ENCODE measurements at regions not wholly inside any gene's neighbourhood (a gene's known extent, or its start where the extent isn't known, plus 50 kb on each side); places are given as distances from the start of the nearest gene placed in this dataset.
"Not testable (repeated sequence)": the region's sequence is repeated elsewhere in the genome, so short reads cannot be mapped to it uniquely, and the experiment has no call there.

DNA sequence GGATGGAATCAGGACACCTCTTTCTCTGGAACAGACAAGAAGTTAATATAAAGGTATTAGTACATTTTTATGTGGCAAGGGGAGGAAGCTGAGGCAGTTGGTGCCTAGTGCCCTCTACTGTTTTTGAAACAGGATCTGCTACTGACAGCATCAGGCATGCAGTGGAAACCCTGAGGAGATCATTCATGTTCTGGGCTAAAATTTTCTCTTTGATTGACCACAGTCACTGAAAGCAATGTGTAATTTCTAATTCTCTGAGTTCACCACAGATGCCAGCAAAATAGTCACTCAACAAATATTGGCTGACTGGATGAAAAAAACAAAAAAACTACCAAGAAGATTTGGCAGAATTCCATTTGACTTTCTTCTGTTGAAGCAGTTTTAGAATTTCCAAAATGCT lies 71.0 kb upstream of the SRRM3 start:
- H3K9me3 ChIP-seq; H3K4me3 ChIP-seq; H3K27me3 ChIP-seq; intact Hi-C loops (cut with DNase I); H3K36me3 ChIP-seq; DNase-seq: not testable (repeated sequence)
- peaks cover 0 to 17% (median 2%) of the 10 kb centered on the region in 4 donors for H3K4me1 ChIP-seq
- ATAC-seq: peak; percentile 24 to 69 (median 43)
- peak overlapping the region in 1 of 3 donors; percentile 0 for H3K27ac ChIP-seq
- TF ChIP-seq, protein P1, sequence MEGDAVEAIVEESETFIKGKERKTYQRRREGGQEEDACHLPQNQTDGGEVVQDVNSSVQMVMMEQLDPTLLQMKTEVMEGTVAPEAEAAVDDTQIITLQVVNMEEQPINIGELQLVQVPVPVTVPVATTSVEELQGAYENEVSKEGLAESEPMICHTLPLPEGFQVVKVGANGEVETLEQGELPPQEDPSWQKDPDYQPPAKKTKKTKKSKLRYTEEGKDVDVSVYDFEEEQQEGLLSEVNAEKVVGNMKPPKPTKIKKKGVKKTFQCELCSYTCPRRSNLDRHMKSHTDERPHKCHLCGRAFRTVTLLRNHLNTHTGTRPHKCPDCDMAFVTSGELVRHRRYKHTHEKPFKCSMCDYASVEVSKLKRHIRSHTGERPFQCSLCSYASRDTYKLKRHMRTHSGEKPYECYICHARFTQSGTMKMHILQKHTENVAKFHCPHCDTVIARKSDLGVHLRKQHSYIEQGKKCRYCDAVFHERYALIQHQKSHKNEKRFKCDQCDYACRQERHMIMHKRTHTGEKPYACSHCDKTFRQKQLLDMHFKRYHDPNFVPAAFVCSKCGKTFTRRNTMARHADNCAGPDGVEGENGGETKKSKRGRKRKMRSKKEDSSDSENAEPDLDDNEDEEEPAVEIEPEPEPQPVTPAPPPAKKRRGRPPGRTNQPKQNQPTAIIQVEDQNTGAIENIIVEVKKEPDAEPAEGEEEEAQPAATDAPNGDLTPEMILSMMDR (IDR thresholded peaks at IDR 0.05): peak in 3 of 4 donors; percentile 43 to 53 (median 52)

DNA sequence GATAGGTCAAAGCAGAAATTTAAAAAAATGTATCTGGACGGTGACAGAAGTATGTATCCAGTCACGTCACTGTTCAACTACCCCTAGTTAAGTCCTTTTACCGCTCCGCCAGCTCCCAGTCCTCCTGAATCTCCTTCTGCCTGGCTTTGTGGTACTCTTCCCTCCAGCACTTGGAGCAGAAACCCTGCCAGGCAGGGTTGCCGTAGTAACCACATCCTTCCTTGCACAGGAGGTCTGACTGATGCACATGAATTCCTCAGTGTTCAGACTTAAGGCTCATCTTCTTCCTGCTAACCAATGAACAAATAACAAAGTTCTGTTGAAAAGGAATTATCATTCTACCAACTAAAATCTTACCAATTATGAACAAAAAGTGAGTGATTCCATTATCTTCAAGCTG lies 69.8 kb upstream of the SRRM3 start:
- WGBS (ENCODE audit: insufficient coverage, low coverage, low lambda C conversion rate, missing lambda C conversion rate): 75% methylated on average over 5 of the region's 5 CpGs
- H3K9me3 ChIP-seq; H3K27ac ChIP-seq; H3K4me1 ChIP-seq; ATAC-seq; H3K27me3 ChIP-seq; H3K36me3 ChIP-seq; H3K4me3 ChIP-seq; intact Hi-C loops (cut with DNase I); DNase-seq: not testable (repeated sequence)

DNA sequence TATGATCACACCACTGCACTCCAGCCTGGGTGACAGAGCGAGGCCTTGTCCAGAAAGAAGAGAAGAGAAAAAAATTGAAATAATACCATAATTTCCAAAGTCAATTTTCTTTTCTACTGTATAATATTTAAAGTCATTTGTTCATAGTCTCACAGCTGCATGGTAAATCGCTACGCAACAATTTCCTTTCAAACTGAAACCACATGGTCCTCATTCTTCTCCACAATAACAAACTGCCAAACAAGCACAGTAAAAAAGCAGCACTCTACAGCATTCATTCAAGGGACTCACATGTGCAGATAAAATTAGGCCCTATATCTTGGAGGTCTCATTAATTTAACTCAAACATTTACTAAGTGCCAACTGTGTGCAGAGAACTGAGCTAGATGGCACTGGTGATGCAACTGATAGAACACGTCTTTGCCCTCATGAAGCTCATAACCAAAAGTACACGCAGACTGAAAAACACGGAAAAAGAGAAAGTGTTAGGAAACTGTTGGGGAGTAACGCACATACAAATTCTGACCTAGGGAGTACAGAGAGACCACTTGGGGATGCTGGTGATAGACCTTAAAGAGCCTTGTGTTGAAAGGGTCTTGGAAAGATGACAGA lies 68.4 kb upstream of the SRRM3 start:
- H3K27ac ChIP-seq: peak overlapping the region; percentile 16 to 84 (median 82)
- H3K27me3 ChIP-seq: no peaks in the 10 kb centered on the region
- no peaks in the 10 kb centered on the region for H3K9me3 ChIP-seq
- TF ChIP-seq POLR2A (IDR thresholded peaks at IDR 0.05): peak; percentile 62
- TF ChIP-seq, protein P1 (IDR thresholded peaks at IDR 0.05): no peak
- WGBS (ENCODE audit: insufficient coverage, low coverage, low lambda C conversion rate, missing lambda C conversion rate): 44% methylated on average over 6 of the region's 7 CpGs
- ATAC-seq: peak; percentile 50 to 63 (median 62)
- DNase-seq: no peak
- peak overlapping the region in 2 of 3 donors; percentile 46 to 55 for H3K4me3 ChIP-seq
- peaks cover 0 to 5% (median 0%) of the 10 kb centered on the region in 4 donors for H3K4me1 ChIP-seq
- intact Hi-C loops (cut with DNase I): no loop called here
- H3K36me3 ChIP-seq: no peaks in the 10 kb centered on the region

DNA sequence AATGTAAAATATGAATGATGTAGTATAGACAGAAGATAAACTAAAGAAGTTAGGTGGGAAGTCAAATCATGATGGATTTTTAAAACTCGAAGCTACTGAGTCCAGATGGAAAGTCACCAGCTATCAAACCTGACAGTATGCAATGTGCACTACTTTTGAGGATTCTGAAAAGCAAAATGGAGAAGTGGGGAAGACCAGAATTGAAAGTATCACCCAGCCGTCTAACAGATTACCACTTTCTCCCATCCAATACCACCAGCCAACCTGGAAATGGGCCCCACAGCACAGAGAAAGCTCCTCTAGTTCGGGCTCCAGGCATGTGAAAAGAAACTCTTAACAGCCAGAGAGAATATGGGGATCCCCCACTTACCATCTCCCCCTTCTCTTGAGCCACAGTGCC lies 67.9 kb upstream of the SRRM3 start:
- ATAC-seq (peak in 3 of 4 donors; percentile 11 to 27 (median 12)), DNase-seq (no peak)
- Histone ChIP-seq H3K27ac (peak overlapping the region; percentile 16 to 84 (median 82)), H3K27me3 (no peaks in the 10 kb centered on the region), H3K4me3 (peak overlapping the region in 2 of 3 donors; percentile 46 to 55), H3K9me3 (no peaks in the 10 kb centered on the region), H3K4me1 (peaks cover 0 to 9% (median 0%) of the 10 kb centered on the region in 4 donors), H3K36me3 (no peaks in the 10 kb centered on the region)
- 3% methylated on average over 3 of the region's 3 CpGs for WGBS (ENCODE audit: insufficient coverage, low coverage, low lambda C conversion rate, missing lambda C conversion rate)
- TF ChIP-seq POLR2A (IDR thresholded peaks at IDR 0.05): no peak
- TF ChIP-seq, protein P1 (IDR thresholded peaks at IDR 0.05): no peak
- intact Hi-C loops (cut with DNase I): no loop called here

DNA sequence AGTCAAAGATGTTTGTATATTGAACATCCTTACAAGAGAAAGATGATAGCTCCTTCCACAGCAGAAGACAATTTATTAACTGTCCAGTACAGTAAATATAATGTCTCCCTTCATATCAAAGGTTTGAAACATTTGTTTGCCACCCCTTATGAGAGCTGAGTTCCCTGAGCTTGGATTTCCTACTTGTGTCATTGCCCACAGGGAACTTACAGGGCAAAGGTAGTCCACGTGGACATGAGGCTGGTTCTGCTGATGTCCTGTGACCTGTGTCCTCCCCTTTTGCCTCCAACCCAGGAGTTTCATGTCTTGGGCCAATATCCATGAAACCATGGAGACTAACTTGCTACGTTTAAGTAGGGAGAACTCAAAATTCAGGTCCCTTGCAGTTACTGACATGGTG lies 66.4 kb upstream of the SRRM3 start:
- Histone ChIP-seq H3K27ac (peak overlapping the region; percentile 45 to 84 (median 82)), H3K4me1 (peaks cover 0 to 10% (median 0%) of the 10 kb centered on the region in 4 donors), H3K4me3 (peak overlapping the region in 2 of 3 donors; percentile 46 to 55)
- DNase-seq (peak; percentile 27 to 86 (median 65)), ATAC-seq (peak; percentile 75 to 90 (median 82))
- H3K36me3 ChIP-seq; intact Hi-C loops (cut with DNase I); H3K9me3 ChIP-seq; H3K27me3 ChIP-seq: not testable (repeated sequence)
- WGBS (ENCODE audit: insufficient coverage, low coverage, low lambda C conversion rate, missing lambda C conversion rate): 32% methylated on average over 2 of the region's 2 CpGs
- peak; percentile 91 for TF ChIP-seq POLR2A (IDR thresholded peaks at IDR 0.05)

DNA sequence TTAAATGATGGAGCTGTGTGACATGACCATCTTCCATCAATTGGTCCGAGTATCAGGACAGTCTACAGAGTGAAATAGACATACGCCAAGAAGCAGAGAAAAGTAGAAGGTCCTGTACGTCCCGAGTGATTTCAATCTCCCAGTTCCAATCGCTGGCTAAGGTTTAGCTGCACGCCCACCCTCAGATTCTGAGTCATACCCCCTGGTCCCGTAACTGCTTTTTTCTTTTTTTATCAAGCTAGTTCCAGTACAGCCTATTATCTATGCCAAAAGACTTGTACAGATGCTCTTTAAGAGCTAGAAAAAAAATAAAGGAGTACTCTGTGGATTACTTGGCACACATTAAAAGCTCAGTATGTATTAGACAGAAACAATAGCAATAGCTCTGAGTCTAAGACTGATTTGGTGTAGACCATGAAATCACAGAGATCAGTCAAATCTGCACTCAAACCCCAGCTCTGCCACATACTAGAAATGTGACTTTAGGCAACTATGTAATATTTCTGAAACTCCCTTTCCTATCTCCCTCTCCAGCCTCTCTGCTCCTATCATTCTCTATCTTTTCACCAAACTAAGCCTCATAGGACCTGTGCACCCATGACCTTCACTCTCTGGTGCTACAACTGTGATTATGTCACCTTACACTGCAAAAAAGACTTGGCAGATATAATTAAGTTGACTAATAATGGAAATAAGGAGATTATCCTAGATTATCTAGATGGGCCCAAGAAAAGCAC lies 63.0 kb upstream of the SRRM3 start:
- H3K4me3 ChIP-seq; intact Hi-C loops (cut with DNase I); H3K27ac ChIP-seq; DNase-seq; H3K27me3 ChIP-seq; H3K36me3 ChIP-seq; H3K9me3 ChIP-seq: not testable (repeated sequence)
- ATAC-seq: peak in 3 of 4 donors; percentile 50 to 57 (median 53)
- 83% methylated on average over 7 of the region's 7 CpGs for WGBS (ENCODE audit: insufficient coverage, low coverage, low lambda C conversion rate, missing lambda C conversion rate)
- H3K4me1 ChIP-seq: peaks cover 0 to 10% (median 0%) of the 10 kb centered on the region in 4 donors
